Hematopoietic multipotent progenitor cell treated with erythropoietin and hydrocortisone succinate and interleukin-3 and kit ligand, for 4 days (in vitro differentiated cells): ENCODE measurements at regions not wholly inside any gene's neighbourhood (a gene's known extent, or its start where the extent isn't known, plus 50 kb on each side); places are given as distances from the start of the nearest gene placed in this dataset.
"Not testable (repeated sequence)": the region's sequence is repeated elsewhere in the genome, so short reads cannot be mapped to it uniquely, and the experiment has no call there.

ENCODE experiments used
- DNase-seq: peaks from one replicate; pipeline ENCODE4 v3.0.0-alpha.2; 2015

DNA sequence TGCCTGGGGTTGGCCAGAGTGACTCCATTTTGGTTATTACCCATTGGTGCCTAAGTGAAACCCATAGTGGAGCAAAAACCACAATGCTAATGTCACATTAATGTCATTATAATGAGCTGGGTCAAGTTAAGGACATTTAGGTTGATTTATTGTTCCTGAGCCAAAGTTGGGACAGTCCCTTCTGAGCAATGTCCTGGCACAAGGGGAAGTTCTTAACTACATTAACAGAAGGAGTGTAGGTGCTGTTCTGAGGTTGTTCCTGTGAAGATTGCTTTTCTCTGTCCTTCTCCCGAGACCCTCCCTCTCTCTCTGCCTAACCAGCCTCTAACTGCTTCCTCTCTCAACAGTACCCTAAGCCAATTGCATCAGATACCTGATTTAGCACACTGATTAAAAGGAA, 1956.8 kb upstream of the PCDH10 start:
- DNase-seq = no peak

DNA sequence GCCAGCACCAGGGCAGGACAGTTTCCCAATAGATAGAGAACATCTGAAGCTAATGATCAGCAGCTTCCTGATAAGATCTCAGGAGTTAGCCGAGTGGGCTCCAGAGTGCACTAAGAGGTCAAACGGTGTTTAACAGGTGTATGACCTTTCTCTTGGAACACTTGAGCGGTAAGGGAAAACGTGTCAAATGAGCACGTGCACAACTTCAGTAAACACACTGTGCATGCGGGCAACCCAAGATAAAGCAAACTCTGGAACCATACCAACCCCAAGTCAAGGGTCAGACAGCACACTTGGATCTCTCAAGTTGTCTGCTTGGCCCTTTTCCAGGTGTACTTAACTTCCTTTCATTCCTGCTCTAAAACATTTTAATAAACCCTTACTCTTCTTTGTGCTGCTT, 1941.5 kb upstream of the PCDH10 start:
- no peak for DNase-seq

- DNase-seq = no peak
These were observed 1900.8 kb upstream of the PCDH10 start for GRCh38 chr4:131248314-131248713.

GRCh38 chr4:131251321-131251720, 1897.8 kb upstream of the PCDH10 start:
- DNase-seq = no peak

- DNase-seq = no peak
These were observed 1891.9 kb upstream of the PCDH10 start for GRCh38 chr4:131257241-131257640.

DNA sequence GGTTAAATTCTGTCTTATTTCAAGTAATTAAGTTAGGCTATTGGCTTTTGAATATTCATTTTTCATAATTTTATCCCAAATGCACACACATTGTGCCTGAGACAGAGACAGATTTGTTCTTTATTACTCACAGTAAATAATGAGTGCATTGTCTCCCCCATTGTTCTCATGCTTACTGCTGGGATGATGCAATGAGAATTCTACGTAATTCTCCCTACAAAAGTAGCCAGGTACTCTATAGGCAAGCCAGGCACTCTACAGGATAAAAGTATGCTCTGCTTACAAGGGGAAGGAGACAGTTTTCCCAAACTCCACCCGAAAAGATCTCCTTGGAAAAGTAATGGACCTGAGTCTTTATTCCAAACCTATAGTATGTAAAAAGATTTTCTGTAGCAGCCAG, 1890.7 kb upstream of the PCDH10 start:
- no peak for DNase-seq

DNA sequence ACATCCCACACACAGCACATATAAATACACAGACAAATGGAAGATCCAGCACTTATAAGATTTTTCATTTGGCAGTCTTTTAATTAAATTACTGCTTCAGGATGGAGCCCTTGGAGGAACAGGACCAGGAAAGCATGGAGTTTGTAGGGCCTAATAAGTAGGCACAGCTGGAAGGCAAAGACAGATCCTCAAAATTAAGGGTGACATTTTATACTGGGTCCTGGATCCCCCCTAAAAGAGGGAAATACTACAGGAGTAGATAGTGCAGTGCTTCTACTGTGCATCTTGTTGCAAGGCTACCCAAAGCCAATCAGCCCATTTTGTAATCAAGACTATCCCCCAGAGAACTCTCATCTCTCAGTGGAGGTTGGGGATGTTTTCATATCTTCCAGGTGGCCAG, 1860.7 kb upstream of the PCDH10 start:
- no peak for DNase-seq

GRCh38 chr4:131296192-131296591, 1852.9 kb upstream of the PCDH10 start:
- no peak for DNase-seq

GRCh38 chr4:131302108-131302507, 1847.0 kb upstream of the PCDH10 start:
- DNase-seq = no peak

DNA sequence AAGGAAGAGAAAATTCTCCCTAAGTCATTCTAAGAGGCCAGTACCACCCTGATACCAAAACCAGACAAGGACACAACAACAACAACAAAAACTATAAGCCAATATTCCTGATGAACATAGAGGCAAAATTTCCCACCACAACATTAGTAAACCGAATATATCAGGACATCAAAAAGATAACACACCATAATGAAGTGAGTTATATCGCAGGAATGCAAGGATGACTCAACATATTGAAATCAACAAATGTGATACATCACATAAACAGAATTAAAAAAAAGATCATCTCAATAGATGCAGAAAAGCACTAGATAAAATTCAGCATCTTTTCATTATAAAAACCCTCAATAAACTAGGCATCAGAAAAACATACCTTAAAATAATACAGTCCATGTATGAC, 1844.4 kb upstream of the PCDH10 start:
- DNase-seq = no peak

DNA sequence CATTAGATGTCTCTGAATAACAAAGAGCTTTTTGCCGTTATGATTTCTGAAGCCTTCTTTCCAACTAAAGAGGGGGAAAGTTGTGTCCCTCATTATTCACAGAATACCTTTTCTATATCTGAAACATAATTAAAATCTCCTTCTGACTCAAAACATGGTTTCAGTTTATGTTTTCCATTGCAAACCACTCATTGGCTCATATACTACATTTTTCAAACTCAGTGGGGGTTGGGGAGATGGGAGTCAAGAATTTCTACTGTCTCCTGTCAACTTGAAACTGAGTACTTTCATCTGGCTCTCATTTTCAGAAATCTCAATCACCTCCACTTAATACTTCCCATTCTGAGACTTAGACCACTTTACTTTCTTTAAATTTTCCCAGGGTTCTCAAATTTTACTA, 1839.5 kb upstream of the PCDH10 start:
- DNase-seq = no peak

DNA sequence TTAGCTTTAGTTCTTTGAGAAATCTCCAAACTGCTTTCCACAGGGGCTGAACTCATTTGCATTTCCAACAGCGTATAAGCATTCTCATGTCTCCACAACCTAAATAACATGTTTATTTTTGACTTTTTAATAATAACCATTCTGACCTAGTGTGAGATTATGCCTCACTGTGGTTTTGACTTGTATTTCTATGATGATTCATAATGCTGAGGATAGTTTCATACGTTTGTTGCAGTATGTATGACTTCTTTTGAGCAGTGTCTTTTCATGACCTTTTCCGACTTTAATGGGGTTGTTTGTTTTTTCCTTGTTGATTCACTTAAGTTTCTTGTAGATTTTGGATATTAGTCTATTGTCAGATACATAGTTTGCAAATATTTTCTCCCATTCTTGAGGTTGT, 1833.0 kb upstream of the PCDH10 start:
- DNase-seq = no peak

GRCh38 chr4:131337936-131338335, 1811.2 kb upstream of the PCDH10 start:
- DNase-seq = no peak

DNA sequence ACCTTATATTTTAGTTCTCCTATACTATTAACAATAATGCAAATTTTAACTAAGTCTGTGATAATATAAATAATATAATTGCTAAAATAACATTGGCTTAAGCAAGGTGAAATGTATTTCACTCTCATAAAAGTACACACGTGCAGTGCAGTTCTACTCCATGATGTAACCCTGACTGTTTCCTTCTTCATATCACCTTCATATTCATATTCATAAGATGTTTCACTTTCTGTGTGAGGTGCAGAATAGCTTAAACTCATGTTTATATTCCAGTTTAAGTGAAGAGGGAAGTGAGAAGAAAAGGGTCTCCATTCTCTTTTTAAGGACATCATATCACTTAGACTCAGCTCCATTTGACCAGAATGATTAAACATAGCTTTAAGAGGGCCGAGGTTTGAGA, 1810.0 kb upstream of the PCDH10 start:
- DNase-seq = no peak

GRCh38 chr4:131344761-131345160, 1804.3 kb upstream of the PCDH10 start:
- DNase-seq = no peak

DNA sequence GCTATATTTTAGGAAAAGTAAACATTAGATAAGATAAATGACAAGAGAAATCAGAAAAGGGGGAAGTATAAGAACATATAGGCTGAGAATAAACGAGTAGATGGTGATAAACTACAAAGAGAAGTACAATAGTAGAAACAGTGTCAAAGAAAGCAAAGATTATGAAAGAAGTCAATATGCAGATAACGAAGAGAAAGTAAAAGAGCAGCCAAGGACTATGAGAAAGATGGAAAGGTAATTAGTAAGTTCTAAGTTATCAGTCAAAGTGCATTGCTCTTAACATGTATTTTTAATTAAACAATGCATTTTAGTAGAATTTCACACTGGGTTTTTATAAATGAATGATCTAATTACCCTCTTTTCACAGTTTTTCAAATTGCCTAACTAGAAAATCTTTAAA, 1801.3 kb upstream of the PCDH10 start:
- no peak for DNase-seq

DNA sequence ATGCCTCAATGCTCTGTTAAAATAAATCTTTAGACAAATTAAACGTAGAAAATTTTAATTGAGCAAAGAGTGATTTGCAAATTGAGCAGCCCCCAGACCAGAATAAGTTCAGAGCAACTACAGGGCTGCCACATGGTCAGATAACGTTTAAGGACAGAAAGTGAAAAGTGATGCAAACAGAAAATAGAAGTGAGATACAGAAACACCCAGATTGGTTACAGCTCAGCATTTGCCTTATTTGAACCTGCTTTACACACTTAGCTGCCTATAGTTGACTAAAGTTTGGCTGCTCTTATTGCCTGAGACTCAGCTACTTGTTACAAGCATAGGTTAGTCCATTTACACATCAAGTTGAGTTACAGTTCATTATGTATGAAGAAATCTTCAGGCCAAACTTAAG, 1800.8 kb upstream of the PCDH10 start:
- no peak for DNase-seq

DNA sequence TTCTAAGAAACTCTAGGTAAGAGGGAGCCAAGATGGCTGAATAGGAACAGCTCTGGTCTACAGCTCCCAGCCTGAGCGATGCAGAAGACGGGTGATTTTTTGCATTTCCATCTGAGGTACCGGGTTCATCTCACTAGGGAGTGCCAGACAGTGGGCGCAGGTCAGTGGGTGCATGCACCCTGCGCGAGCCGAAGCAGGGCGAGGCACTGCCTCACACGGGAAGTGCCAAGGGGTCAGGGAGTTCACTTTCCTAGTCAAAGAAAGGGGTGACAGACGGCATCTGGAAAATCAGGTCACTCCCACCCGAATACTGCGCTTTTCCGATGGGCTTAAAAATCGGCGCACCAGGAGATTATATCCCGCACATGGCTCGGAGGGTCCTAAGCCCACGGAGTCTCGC, 1796.7 kb upstream of the PCDH10 start:
- DNase-seq = not testable (repeated sequence)

GRCh38 chr4:131366714-131367113, 1782.4 kb upstream of the PCDH10 start:
- no peak for DNase-seq

GRCh38 chr4:131367441-131367840, 1781.7 kb upstream of the PCDH10 start:
- no peak for DNase-seq

- no peak for DNase-seq
These were observed 1778.2 kb upstream of the PCDH10 start for GRCh38 chr4:131370846-131371245.

DNA sequence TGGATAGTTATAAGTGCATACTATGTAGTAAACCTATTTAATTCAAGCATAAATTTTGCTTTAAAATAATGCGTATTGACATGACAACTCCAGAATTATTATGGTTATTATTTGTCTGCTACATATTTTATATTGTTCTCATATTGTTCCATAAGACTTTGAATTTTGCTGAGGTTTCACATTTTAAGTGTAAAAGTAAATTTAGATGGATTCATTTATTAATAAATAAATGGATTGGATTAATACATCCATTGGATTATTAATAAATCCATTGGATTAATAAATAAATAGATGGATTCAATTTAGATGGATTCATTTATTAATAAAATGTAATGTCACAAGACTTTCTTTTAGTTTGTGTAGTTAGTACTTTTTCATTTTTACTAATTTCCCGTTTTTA, 1768.0 kb upstream of the PCDH10 start:
- DNase-seq = no peak

GRCh38 chr4:131382839-131383238, 1766.3 kb upstream of the PCDH10 start:
- DNase-seq = no peak

GRCh38 chr4:131388277-131388676, 1760.8 kb upstream of the PCDH10 start:
- DNase-seq = no peak

- DNase-seq = no peak
These were observed 1741.0 kb upstream of the PCDH10 start for GRCh38 chr4:131408102-131408501.

DNA sequence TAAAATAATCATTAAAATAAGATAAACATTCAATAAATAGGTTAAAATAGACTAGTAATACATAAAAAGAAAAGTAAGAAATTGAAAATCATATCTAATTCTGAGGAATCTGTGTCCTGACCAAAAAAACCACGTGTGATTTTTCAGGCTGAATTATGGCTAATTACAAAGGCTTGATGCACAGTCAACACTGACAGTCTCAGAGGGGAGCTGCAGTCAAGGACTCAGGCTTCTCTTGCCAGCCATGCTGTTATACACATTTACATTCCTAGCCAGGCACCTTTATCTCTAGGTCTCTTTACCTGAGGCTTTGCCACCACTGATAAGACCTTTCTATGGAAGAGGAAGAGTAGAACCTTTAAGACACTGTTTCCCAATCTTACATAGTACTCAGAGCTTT, 1737.7 kb upstream of the PCDH10 start:
- DNase-seq = no peak
